Psoas muscle (tissue), 7 donors: ENCODE measurements at regions not wholly inside any gene's neighbourhood (a gene's known extent, or its start where the extent isn't known, plus 50 kb on each side); places are given as distances from the start of the nearest gene placed in this dataset.
"Not testable (repeated sequence)": the region's sequence is repeated elsewhere in the genome, so short reads cannot be mapped to it uniquely, and the experiment has no call there.

Experiments
- ATAC-seq, 4 donors: fragments of 200-7000 bp; cut with Tn5 transposase; one replicate each; pipeline ENCODE4 v1.9.1; 2020; ENCODE audit warnings: moderate library complexity in 3 of 4, mild to moderate bottlenecking in 2 of 4
- DNase-seq, 2 donors: peaks; one replicate each; pipeline ENCODE4 v3.0.0-alpha.2; 2020
- H3K27ac ChIP-seq: fragments of 200-600 bp; one replicate; pipeline ENCODE4 v1.8.0; 2022
- H3K27me3 ChIP-seq, 3 donors: fragments of 200-600 bp in 1 of 3; one replicate each; pipeline versions ENCODE4 v1.6.1 to v1.8.0; 2013 to 2022; ENCODE audit warnings: low read length in 2 of 3, mild to moderate bottlenecking in 2 of 3, moderate library complexity in 1 of 3; ENCODE audit not compliant: insufficient read depth in 3 of 3
- H3K36me3 ChIP-seq, 2 donors: fragments of 200-600 bp in 1 of 2; one replicate each; pipeline versions ENCODE4 v1.6.1 to v1.8.0; 2013 to 2022; ENCODE audit warnings: low read depth in 1 of 2, mild to moderate bottlenecking in 1 of 2, moderate library complexity in 1 of 2; ENCODE audit not compliant: insufficient read depth in 1 of 2
- H3K4me1 ChIP-seq: fragments of 200-600 bp; one replicate; pipeline ENCODE4 v1.8.0; 2022
- H3K4me3 ChIP-seq: fragments of 200-600 bp; one replicate; pipeline ENCODE4 v1.8.0; 2022; ENCODE audit warnings: mild to moderate bottlenecking
- H3K9me3 ChIP-seq: fragments of 200-600 bp; one replicate; pipeline ENCODE4 v1.8.0; 2022
- WGBS, 3 donors: extraction: QIAGEN DNeasy Blood & Tissue Kit; methylation state at CpG; one replicate each; pipeline versions ENCODE4 v1.1.6 to v1.1.7; 2013; 5-methylcytosine and 5-hydroxymethylcytosine counted together
- intact Hi-C, 2 donors: fragments of 100-400 bp; cut with DNase I; formaldehyde crosslinking; loops; one replicate each; pipeline versions ENCODE4 v1.11.0 to v1.14.2; 2022
- TF ChIP-seq, protein P1 (sequence below): fragments of 200-600 bp; IDR thresholded peaks from one replicate; pipeline ENCODE4 v1.8.0; 2022; ENCODE audit warnings: antibody characterized with exemption
- donor health status: healthy with polysubstance abuse.
- donor health status: DM: no; HTN: no; CAD: no; lungs with moderate emphysema.
- donor health status: Bipolar disorder and iron deficiency.
- donor health status: healthy.
- donor health status: DM: yes; HTN: yes; CAD: no.
- donor health status: DM: no; HTN: no; CAD: no.
- donor health status: DM: yes; HTN: yes; CAD: no.

DNA sequence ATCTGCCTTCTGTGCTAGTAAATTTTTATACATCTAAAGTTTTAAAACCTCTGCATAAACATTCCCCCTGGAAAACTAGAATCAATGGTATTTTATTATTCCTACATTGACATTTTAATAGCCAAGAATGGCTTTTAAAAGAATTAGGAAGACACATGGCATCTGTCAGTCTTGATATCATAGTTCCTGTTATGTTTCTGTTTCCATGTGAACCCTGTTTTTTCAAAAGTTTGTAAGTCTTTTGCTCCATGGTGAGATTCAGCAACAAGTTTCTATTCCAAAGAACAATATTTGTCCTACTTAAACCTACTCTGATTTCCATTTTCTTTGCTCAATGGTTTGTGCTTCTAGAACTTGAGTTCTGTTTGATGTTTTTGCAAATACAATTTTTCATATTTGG is 95.2 kb downstream of the PLEKHG1 start:
- H3K27ac ChIP-seq: no peak overlapping the region
- intact Hi-C loops: no loop called here
- no peaks in the 10 kb centered on the region for H3K9me3 ChIP-seq
- H3K4me1 ChIP-seq: no peaks in the 10 kb centered on the region
- ATAC-seq (no peak), DNase-seq (no peak)
- no peak overlapping the region for H3K4me3 ChIP-seq
- TF ChIP-seq, protein P1, sequence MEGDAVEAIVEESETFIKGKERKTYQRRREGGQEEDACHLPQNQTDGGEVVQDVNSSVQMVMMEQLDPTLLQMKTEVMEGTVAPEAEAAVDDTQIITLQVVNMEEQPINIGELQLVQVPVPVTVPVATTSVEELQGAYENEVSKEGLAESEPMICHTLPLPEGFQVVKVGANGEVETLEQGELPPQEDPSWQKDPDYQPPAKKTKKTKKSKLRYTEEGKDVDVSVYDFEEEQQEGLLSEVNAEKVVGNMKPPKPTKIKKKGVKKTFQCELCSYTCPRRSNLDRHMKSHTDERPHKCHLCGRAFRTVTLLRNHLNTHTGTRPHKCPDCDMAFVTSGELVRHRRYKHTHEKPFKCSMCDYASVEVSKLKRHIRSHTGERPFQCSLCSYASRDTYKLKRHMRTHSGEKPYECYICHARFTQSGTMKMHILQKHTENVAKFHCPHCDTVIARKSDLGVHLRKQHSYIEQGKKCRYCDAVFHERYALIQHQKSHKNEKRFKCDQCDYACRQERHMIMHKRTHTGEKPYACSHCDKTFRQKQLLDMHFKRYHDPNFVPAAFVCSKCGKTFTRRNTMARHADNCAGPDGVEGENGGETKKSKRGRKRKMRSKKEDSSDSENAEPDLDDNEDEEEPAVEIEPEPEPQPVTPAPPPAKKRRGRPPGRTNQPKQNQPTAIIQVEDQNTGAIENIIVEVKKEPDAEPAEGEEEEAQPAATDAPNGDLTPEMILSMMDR: no peak
- H3K36me3 ChIP-seq: no peaks in the 10 kb centered on the region
- no peaks in the 10 kb centered on the region for H3K27me3 ChIP-seq

DNA sequence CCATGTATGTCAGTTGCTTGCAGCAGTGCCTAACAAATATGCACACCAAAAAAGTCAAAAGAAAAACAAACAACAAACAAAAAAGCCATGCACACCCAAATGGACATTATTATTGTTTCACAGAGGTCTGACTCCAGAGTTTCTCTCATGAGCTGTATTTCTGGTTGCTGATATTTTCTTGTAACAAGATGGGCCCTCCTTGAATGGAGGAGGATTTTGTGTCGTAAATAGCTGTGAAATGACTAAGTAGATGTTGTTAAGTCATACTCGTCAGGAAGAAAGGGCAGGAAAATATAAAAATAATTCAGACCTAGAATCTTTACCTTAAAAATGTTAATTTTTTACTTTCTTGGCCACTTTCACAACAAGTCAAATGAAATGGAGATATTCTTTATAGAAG is 96.0 kb downstream of the PLEKHG1 start:
- 55 to 87% (median 72%) methylated on average over 2 of the region's 2 CpGs for WGBS, 3 donors
- H3K27ac ChIP-seq: no peak overlapping the region
- H3K4me1 ChIP-seq: no peaks in the 10 kb centered on the region
- no peak for DNase-seq
- TF ChIP-seq, protein P1: no peak
- intact Hi-C loops: no loop called here
- H3K4me3 ChIP-seq: no peak overlapping the region
- H3K36me3 ChIP-seq: no peaks in the 10 kb centered on the region
- ATAC-seq: no peak
- no peaks in the 10 kb centered on the region for H3K9me3 ChIP-seq
- H3K27me3 ChIP-seq: peaks cover 0 to 2% (median 0%) of the 10 kb centered on the region in 3 donors

DNA sequence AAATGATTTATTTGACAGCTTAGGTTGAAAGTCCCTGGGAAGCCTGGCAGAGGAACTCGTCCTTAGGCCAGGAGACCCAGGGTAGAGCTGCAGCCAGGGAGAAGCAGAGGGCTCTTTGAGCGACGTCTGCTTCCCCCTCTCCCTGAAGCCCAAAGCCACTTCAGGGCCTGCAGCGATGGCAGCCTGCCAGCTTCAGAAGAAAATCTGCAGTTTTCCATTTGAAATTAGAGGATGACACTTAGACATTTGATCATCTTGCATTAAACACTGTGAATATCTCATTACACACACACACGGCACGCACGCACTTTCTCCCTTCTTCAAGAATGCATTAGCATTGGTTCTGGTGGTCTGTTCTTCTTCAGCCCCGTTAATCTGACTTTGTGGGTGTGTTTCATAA is 96.5 kb downstream of the PLEKHG1 start:
- Histone ChIP-seq H3K9me3 (no peaks in the 10 kb centered on the region), H3K27ac (no peak overlapping the region), H3K27me3 (peaks cover 0 to 2% (median 0%) of the 10 kb centered on the region in 3 donors), H3K4me3 (no peak overlapping the region), H3K4me1 (no peaks in the 10 kb centered on the region), H3K36me3 (no peaks in the 10 kb centered on the region)
- ATAC-seq (no peak), DNase-seq (no peak)
- intact Hi-C loops: no loop called here
- 44 to 58% (median 44%) methylated on average over 8 of the region's 8 CpGs for WGBS, 3 donors
- TF ChIP-seq, protein P1: no peak

DNA sequence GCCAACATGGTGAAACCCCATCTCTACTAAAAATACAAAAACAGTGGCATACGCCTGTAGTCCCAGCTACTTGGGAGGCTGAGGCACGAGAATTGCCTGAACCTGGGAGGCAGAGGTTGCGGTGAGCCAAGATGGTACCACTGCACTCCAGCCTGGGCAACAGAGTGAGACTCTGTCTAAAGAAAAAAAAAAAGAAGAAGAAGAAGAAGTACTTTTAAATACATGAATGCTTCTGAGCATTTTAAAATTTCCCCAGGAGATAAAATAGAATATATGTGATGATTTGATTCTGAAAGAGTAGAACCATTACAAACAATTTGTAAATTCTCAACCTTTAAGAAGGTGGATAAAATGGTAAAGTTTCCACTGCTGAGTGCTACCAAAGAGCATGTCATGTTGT is 97.2 kb downstream of the PLEKHG1 start:
- H3K36me3 ChIP-seq, H3K9me3 ChIP-seq, ATAC-seq, intact Hi-C loops, DNase-seq, H3K27ac ChIP-seq, H3K4me3 ChIP-seq, H3K27me3 ChIP-seq, H3K4me1 ChIP-seq: not testable (repeated sequence)
- WGBS, 3 donors: 92 to 95% (median 92%) methylated on average over 3 of the region's 3 CpGs

DNA sequence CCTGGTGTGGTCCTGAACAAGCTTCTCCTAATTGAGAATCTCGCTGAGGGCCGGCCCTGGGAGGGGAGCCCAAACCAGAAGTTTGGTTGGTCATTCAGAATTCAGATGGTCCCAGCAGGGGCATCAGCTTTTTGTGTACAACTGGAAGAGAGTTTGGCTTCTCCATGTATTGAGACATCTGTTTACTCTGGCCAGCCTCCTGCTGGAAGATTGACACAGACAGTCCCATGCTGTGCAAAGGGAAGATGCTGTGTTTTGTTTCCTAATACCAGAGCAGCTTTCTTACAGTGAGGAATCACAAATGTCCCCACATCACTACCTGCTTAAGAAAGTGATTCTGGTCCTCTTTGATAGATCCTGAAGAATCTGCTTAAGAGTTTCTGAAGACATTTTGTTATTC is 97.8 kb downstream of the PLEKHG1 start:
- Histone ChIP-seq H3K36me3 (no peaks in the 10 kb centered on the region), H3K27ac (no peak overlapping the region), H3K4me1 (no peaks in the 10 kb centered on the region), H3K27me3 (peaks cover 0 to 2% (median 0%) of the 10 kb centered on the region in 3 donors), H3K9me3 (no peaks in the 10 kb centered on the region), H3K4me3 (no peak overlapping the region)
- TF ChIP-seq, protein P1: no peak
- ATAC-seq (peak in 2 of 4 donors; percentile 35 to 55), DNase-seq (peak; percentile 41 to 56)
- 28 to 63% (median 30%) methylated on average over 2 of the region's 2 CpGs for whole genome bisulfite sequencing, 3 donors
- intact Hi-C loops: no loop called here
